ENCODE measurements at regions not wholly inside any gene's neighbourhood (a gene's known extent, or its start where the extent isn't known, plus 50 kb on each side); places are given as distances from the start of the nearest gene placed in this dataset.

DNA sequence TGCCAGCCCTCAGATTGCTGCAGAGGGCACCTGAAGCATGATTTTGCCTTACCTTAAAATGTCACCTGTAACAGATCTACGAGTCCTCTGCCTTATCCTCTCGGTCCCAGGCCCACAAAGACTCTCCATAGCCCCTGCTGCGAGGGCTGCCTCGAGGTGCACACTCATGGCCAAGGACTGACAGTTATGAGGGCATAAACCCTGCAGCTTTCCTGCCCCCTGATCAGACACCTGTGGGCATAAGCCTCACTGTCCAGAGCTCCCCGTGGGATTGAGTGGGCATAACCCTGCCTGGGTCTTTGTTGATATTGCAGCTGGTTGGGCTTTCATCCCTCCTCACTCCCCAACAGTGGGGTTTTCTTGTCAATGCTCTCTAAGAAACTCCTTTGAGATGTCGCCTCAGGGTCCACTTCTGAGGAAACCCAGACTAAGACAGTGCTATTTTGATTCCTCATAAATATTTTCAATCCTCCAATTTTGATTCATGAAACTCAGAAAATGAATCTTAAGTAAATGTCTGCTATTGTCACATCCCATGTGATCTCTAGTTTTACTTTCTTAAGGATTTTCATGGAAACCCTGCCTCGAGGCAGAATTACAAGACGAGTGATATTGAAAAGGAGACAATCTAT is 108.5 kb upstream of the NCK2 start:
- no peak for DNase-seq
- Histone ChIP-seq H3K79me1 (ENCODE audit: low read length) (no peaks in the 10 kb centered on the region), H3K79me2 (ENCODE audit: control insufficient read depth, insufficient read depth, low read length, poor library complexity) (no peaks in the 10 kb centered on the region), H2AK5ac (ENCODE audit: low read length) (no peak overlapping the region), H2AFZ (ENCODE audit: insufficient read depth, low read length, poor library complexity) (no peak overlapping the region), H3K27me3 (ENCODE audit: insufficient read depth, low read length) (no peaks in the 10 kb centered on the region), H2BK120ac (ENCODE audit: insufficient read depth, low read length, poor library complexity) (no peak overlapping the region), H3K4me1 (ENCODE audit: control insufficient read depth in 1 of 2, insufficient read depth in 2 of 2, low read length in 2 of 2) (no peaks in the 10 kb centered on the region), H4K8ac (ENCODE audit: low read depth, low read length) (no peak overlapping the region), H3K4me2 (ENCODE audit: low read length) (no peak overlapping the region), H3K23ac (ENCODE audit: low read length) (no peak overlapping the region), H3K27ac (ENCODE audit: low read depth, low read length) (no peak overlapping the region), H3K18ac (ENCODE audit: low read length) (no peak overlapping the region), H4K91ac (ENCODE audit: low read depth, low read length) (no peak overlapping the region), H3K9ac (ENCODE audit: low read length) (no peak overlapping the region), H2BK12ac (ENCODE audit: low read length) (no peak overlapping the region), H2BK5ac (ENCODE audit: low read depth, low read length, poor library complexity) (no peak overlapping the region), H4K12ac (ENCODE audit: low read depth, low read length) (no peak overlapping the region), H3K36me3 (ENCODE audit: control insufficient read depth in 1 of 2, insufficient read depth in 2 of 2, low read length in 2 of 2) (no peaks in the 10 kb centered on the region), H3K4ac (ENCODE audit: low read depth, low read length) (no peak overlapping the region), H3K9me3 (ENCODE audit: insufficient read depth, low read depth, low read length) (no peaks in the 10 kb centered on the region), H3K14ac (ENCODE audit: low read length) (no peak overlapping the region), H3K4me3 (ENCODE audit: low read depth, low read length) (no peak overlapping the region)
- WGBS (ENCODE audit: extremely low coverage, insufficient coverage, insufficient read length): no CpG with 5 or more reads among the region's 8 CpGs

DNA sequence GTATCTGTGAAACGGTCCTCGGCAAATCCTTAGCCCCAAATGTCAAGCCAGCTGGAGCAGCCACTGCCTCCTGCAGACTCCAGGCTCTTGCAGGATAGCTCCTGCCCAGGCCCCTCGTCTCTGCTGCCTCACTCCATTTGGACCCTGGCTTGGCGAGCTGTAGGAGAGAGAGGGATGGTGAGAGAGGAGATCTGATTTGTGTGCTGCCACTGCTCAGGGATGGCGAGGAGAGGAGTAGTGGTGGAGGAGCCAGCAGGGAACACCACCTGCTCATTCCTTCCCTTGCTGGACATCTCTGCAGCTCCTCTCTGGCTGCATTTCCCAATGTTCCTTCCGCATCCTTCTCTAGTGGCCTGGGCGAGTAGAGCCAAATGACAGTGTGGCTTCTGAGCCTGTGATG is 109.1 kb upstream of the NCK2 start:
- Histone ChIP-seq H3K18ac (ENCODE audit: low read length) (no peak overlapping the region), H2BK5ac (ENCODE audit: low read depth, low read length, poor library complexity) (no peak overlapping the region), H3K4me1 (ENCODE audit: control insufficient read depth in 1 of 2, insufficient read depth in 2 of 2, low read length in 2 of 2) (no peaks in the 10 kb centered on the region), H3K4me3 (ENCODE audit: low read depth, low read length) (no peak overlapping the region), H3K79me1 (ENCODE audit: low read length) (no peaks in the 10 kb centered on the region), H2AK5ac (ENCODE audit: low read length) (no peak overlapping the region), H2BK120ac (ENCODE audit: insufficient read depth, low read length, poor library complexity) (no peak overlapping the region), H2AFZ (ENCODE audit: insufficient read depth, low read length, poor library complexity) (no peak overlapping the region), H3K27me3 (ENCODE audit: insufficient read depth, low read length) (no peaks in the 10 kb centered on the region), H3K14ac (ENCODE audit: low read length) (no peak overlapping the region), H3K36me3 (ENCODE audit: control insufficient read depth in 1 of 2, insufficient read depth in 2 of 2, low read length in 2 of 2) (no peaks in the 10 kb centered on the region), H3K9me3 (ENCODE audit: insufficient read depth, low read depth, low read length) (peaks cover 2% of the 10 kb centered on the region), H4K91ac (ENCODE audit: low read depth, low read length) (no peak overlapping the region), H3K27ac (ENCODE audit: low read depth, low read length) (no peak overlapping the region), H3K4ac (ENCODE audit: low read depth, low read length) (no peak overlapping the region), H3K9ac (ENCODE audit: low read length) (no peak overlapping the region), H3K79me2 (ENCODE audit: control insufficient read depth, insufficient read depth, low read length, poor library complexity) (no peaks in the 10 kb centered on the region), H3K4me2 (ENCODE audit: low read length) (no peak overlapping the region), H2BK12ac (ENCODE audit: low read length) (no peak overlapping the region), H4K8ac (ENCODE audit: low read depth, low read length) (no peak overlapping the region), H3K23ac (ENCODE audit: low read length) (no peak overlapping the region), H4K12ac (ENCODE audit: low read depth, low read length) (no peak overlapping the region)
- no peak for DNase-seq
- no CpG with 5 or more reads among the region's 7 CpGs for WGBS (ENCODE audit: extremely low coverage, insufficient coverage, insufficient read length)

DNA sequence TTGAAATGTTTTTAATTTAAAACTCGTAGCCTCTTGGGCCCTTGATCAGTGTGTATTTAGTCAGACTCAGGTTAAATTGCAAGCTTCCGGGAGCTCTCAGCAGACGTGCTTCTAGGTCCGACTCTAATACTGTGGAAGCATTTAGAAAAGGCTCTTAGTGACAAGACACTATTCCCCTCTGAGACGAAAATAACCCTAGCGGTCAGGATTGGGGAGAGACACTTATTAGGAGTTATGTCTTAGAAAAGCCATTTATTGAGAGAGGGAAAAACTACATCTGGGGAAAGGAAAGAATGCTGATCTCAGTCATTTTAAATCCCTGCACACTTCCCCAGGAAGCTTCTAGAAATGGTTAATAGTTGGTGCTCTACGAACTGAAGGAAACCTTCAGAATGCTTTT is 110.5 kb upstream of the NCK2 start:
- H3K27me3 ChIP-seq (ENCODE audit: insufficient read depth, low read length): no peaks in the 10 kb centered on the region
- H3K79me1 ChIP-seq (ENCODE audit: low read length): no peaks in the 10 kb centered on the region
- no peak overlapping the region for H3K9ac ChIP-seq (ENCODE audit: low read length)
- no peak overlapping the region for H2AFZ ChIP-seq (ENCODE audit: insufficient read depth, low read length, poor library complexity)
- no peak overlapping the region for H2AK5ac ChIP-seq (ENCODE audit: low read length)
- no peak overlapping the region for H2BK5ac ChIP-seq (ENCODE audit: low read depth, low read length, poor library complexity)
- H2BK12ac ChIP-seq (ENCODE audit: low read length): no peak overlapping the region
- H3K4me1 ChIP-seq (ENCODE audit: control insufficient read depth in 1 of 2, insufficient read depth in 2 of 2, low read length in 2 of 2): no peaks in the 10 kb centered on the region
- H4K8ac ChIP-seq (ENCODE audit: low read depth, low read length): no peak overlapping the region
- H3K4me2 ChIP-seq (ENCODE audit: low read length): no peak overlapping the region
- no peak overlapping the region for H3K14ac ChIP-seq (ENCODE audit: low read length)
- no peak overlapping the region for H3K23ac ChIP-seq (ENCODE audit: low read length)
- no peaks in the 10 kb centered on the region for H3K36me3 ChIP-seq (ENCODE audit: control insufficient read depth in 1 of 2, insufficient read depth in 2 of 2, low read length in 2 of 2)
- no peak overlapping the region for H3K27ac ChIP-seq (ENCODE audit: low read depth, low read length)
- WGBS (ENCODE audit: extremely low coverage, insufficient coverage, insufficient read length): no CpG with 5 or more reads among the region's 7 CpGs
- no peak overlapping the region for H3K18ac ChIP-seq (ENCODE audit: low read length)
- no peak overlapping the region for H4K91ac ChIP-seq (ENCODE audit: low read depth, low read length)
- H2BK120ac ChIP-seq (ENCODE audit: insufficient read depth, low read length, poor library complexity): no peak overlapping the region
- H3K9me3 ChIP-seq (ENCODE audit: insufficient read depth, low read depth, low read length): peaks cover 2% of the 10 kb centered on the region
- H4K12ac ChIP-seq (ENCODE audit: low read depth, low read length): no peak overlapping the region
- DNase-seq: no peak
- H3K79me2 ChIP-seq (ENCODE audit: control insufficient read depth, insufficient read depth, low read length, poor library complexity): no peaks in the 10 kb centered on the region
- no peak overlapping the region for H3K4ac ChIP-seq (ENCODE audit: low read depth, low read length)
- H3K4me3 ChIP-seq (ENCODE audit: low read depth, low read length): no peak overlapping the region

DNA sequence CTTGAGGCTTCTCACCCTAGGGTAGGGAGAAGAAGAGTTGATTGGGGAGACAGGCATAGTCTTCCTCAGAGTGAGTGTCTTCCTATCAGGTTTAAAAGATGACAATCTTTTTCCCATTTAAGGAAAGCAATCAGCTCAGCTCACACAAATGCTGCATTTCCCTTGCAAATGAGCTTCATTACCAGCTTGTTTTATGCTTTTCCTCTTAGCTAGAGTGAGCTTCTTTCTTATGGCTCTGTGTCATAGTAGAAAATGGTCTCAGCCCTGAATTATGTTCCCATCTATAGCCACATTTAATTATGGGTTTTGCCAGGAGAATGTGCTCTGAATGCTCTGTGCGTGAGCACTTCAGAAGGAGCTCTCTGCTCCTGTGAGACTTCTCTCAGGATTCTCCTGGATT is 112.8 kb upstream of the NCK2 start:
- Histone ChIP-seq H3K79me2 (ENCODE audit: control insufficient read depth, insufficient read depth, low read length, poor library complexity) (no peaks in the 10 kb centered on the region), H2AK5ac (ENCODE audit: low read length) (no peak overlapping the region), H4K8ac (ENCODE audit: low read depth, low read length) (no peak overlapping the region), H3K9me3 (ENCODE audit: insufficient read depth, low read depth, low read length) (peaks cover 2% of the 10 kb centered on the region), H4K12ac (ENCODE audit: low read depth, low read length) (no peak overlapping the region), H3K23ac (ENCODE audit: low read length) (no peak overlapping the region), H3K4ac (ENCODE audit: low read depth, low read length) (no peak overlapping the region), H3K27ac (ENCODE audit: low read depth, low read length) (no peak overlapping the region), H3K14ac (ENCODE audit: low read length) (no peak overlapping the region), H2AFZ (ENCODE audit: insufficient read depth, low read length, poor library complexity) (no peak overlapping the region), H3K36me3 (ENCODE audit: control insufficient read depth in 1 of 2, insufficient read depth in 2 of 2, low read length in 2 of 2) (no peaks in the 10 kb centered on the region), H3K18ac (ENCODE audit: low read length) (no peak overlapping the region), H3K79me1 (ENCODE audit: low read length) (no peaks in the 10 kb centered on the region), H2BK12ac (ENCODE audit: low read length) (no peak overlapping the region), H3K4me3 (ENCODE audit: low read depth, low read length) (no peak overlapping the region), H2BK120ac (ENCODE audit: insufficient read depth, low read length, poor library complexity) (no peak overlapping the region), H3K4me1 (ENCODE audit: control insufficient read depth in 1 of 2, insufficient read depth in 2 of 2, low read length in 2 of 2) (no peaks in the 10 kb centered on the region), H4K91ac (ENCODE audit: low read depth, low read length) (no peak overlapping the region), H3K27me3 (ENCODE audit: insufficient read depth, low read length) (no peaks in the 10 kb centered on the region), H3K9ac (ENCODE audit: low read length) (no peak overlapping the region), H3K4me2 (ENCODE audit: low read length) (no peak overlapping the region), H2BK5ac (ENCODE audit: low read depth, low read length, poor library complexity) (no peak overlapping the region)
- WGBS (ENCODE audit: extremely low coverage, insufficient coverage, insufficient read length): no CpG with 5 or more reads among the region's 1 CpG
- DNase-seq: no peak

Data from trophoblast cell (in vitro differentiated cells and primary cell).